HG02884 (cell line): ENCODE measurements at regions not wholly inside any gene's neighbourhood (a gene's known extent, or its start where the extent isn't known, plus 50 kb on each side); places are given as distances from the start of the nearest gene placed in this dataset.

Experiments used
- ATAC-seq: cut with Tn5 transposase; IDR thresholded peaks from one replicate; pipeline ENCODE4 v1.9.1; 2021; ENCODE audit warnings: mild to moderate bottlenecking, moderate library complexity; ENCODE audit not compliant: unreplicated experiment

DNA sequence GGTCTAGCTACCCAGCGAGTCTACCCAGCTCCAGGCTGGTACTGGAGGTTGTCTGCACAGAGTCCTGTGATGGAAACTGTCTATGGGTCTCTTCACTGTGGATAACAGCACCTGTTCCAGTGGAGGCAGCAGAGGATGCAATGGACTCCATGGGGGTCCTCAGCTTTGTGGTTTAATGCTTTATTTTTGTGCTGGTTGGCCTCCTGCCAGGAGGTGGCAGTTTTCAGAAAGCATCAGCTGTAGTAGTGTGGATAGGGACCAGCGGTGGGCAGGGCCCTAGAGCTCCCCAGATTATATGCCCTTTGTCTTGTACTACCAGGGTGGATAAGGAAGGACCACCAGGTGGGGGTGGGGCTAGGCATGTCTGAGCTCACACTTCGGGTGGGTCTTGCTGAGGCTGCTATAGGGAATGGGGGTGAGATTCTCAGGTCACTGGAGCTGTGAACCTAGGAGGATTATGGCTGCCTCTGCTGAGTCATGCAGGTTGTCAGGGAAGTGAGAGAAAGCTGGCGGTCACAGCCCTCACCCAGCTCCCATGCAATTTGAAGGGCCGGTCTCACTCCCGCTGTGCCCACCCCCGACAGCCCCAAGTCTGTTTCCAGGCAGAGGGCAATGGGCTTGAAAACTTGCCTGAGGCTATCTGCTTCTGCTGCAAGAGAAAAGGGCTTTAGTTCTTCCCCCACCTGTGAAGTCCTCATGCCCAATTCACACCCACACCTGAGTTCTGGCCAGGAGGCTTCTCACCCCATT, 397.1 kb downstream of the TLE1 start:
- no peak for ATAC-seq

DNA sequence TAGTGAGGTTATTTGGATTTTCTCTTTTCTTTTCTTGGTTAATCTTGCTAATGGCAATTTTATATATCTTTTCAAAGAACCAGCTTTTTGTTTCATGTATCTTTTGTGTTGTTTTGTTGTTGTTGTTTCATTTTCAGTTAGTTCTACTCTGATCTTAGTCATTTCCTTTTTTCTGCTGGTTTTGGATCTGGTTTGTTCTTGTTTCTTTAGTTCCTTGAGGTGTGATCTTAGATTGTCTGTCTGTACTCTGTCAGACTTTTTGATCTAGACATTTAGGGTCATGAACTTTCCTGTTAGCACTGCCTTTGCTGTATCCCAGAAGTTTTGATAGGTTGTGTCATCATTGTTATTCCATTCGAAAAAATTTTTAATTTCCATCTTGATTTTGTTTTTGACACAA, 399.7 kb downstream of the TLE1 start:
- no peak for ATAC-seq

DNA sequence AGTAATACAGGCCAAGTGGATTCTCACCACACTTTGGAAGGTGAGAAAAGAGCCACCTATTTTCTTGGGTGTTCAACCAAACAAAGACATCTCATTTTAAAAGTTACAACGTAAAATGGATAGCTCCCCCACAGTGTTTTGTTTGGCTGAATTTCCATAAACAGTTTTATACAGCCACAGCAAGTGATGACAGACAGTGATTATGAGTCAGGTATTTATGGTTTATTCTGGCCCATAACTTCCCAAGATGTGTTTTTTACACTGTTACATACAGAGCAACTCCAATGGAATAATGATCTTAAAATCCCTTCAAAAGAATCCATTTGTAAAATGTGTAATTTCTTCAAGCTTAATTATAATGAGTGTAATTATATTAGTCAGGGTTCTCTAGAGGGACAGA, 421.3 kb downstream of the TLE1 start:
- no peak for ATAC-seq

DNA sequence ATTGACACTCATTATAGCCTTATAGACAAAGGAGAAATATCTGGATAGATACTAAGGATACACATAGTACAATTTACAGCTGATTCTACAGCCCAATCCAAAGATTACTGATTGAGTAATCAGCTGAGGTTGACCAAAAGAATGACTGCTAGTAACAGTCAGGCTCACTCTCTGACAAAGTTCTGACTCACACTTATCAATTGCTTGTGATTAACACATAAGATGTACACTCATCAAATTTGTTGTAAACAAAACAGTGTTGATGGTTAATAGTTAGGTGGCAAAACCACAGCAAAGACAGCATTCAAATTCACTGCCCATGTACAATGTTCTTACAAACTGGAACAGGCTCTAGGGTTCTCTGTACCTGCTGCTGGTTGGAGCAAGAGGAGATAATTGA, 422.7 kb downstream of the TLE1 start:
- ATAC-seq = no peak

DNA sequence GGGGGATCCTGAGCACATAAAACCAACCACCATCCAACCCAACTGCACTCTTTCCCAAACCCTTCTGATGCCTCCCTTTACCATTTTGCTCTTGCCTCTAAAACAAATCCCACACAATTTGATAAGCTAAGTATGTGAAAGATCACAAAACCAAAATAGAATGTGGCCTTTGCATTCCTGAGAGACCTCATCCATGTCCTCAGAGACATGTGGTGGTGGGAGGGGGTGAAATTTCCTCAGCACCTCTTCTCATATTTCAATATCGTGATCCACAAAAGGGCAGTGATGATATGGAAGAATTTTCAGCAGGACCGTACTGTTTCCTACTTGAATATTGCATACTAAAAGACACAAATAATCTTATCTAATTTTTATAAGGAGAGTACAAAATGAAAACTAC, 423.3 kb downstream of the TLE1 start:
- ATAC-seq = no peak

DNA sequence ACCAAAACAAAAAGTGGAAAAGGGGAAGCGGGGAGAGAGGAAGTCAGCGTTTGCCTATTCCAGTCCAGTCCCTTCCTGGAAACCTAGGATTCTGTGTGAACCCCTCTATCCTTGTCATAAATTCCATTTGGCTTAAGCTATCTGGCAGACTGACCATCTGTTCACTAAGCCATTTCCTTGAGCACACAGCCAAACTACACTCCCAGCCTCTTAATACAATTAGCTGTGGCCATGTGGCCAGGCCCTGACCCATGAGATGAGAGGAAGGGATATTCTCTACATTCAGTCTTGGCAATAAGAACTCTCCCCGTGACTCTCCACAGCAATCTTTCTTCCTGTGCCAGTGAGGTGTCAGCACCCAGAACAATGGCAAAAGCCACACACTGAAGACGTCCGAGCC, 424.8 kb downstream of the TLE1 start:
- ATAC-seq = no peak

DNA sequence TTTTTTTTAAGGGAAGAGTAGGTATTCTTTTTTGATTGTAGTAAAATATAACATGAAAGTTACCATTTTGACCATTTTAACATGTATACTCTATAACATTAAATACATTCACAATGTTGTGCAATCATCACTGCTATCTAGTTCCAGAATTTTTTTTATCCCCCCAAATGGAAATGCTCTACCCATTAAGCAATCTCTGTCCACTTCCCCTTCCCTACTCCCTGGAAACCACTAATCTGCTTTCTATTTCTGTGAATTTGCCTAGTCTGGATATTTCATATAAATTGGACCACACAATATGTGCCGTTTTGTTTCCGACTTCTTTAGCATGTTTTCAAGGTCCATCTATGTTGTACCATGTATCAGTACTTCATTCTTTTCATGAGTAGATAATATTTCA, 429.5 kb downstream of the TLE1 start:
- no peak for ATAC-seq

DNA sequence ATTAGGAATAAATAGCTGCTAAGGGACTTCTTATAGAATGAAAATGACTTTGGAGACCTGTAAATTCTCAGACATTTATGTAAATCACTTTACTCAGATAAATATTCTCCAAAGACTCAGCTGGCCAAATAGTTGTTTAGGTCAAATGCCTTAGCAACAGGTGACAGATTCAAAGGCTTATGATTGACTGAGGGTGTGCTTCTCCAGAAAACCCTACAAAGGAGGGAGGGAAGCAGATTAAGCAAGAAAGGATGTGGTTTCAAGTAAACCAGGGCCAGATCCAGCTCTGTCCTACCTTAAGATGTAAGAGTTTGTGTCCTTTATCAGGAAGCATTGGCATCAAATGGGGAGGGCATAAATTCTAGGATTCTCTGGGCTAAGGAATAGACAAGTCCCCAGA, 433.0 kb downstream of the TLE1 start:
- no peak for ATAC-seq

DNA sequence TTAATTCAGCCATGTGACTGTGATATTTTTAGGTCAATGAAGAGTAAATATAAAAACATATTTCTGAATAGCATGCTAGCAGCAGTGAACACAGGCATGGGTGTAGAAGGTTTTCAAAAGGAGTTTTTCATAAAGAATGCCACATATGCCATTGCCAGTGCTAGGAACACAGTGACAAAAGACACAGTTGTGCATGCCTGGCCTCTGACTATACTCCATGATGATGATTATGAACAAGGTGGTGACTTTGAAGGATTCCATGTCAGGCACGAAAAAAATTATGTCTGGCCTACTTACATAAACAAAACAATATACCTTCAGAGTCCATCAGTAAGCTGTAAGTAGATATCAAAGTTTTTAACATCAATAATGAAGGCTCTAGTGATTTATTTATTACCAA, 438.7 kb downstream of the TLE1 start:
- no peak for ATAC-seq

DNA sequence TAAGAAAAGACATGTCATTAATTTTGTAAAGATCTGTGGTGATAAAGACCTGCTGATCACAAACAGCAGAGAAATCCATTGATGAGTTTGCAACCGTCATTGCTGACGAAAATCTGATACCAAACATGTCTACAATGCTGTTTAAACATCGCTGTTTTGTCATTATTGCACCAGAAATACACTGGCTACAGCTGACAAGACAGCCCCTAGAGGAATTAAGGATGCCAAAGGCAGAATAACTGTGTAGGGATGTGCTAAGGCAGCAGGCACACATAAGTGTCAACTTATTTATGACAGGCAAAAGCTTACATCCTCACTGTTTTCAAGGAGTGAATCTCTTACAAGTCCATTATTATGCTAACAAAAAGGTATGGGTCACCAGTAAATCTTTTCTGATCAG, 439.3 kb downstream of the TLE1 start:
- ATAC-seq = no peak

DNA sequence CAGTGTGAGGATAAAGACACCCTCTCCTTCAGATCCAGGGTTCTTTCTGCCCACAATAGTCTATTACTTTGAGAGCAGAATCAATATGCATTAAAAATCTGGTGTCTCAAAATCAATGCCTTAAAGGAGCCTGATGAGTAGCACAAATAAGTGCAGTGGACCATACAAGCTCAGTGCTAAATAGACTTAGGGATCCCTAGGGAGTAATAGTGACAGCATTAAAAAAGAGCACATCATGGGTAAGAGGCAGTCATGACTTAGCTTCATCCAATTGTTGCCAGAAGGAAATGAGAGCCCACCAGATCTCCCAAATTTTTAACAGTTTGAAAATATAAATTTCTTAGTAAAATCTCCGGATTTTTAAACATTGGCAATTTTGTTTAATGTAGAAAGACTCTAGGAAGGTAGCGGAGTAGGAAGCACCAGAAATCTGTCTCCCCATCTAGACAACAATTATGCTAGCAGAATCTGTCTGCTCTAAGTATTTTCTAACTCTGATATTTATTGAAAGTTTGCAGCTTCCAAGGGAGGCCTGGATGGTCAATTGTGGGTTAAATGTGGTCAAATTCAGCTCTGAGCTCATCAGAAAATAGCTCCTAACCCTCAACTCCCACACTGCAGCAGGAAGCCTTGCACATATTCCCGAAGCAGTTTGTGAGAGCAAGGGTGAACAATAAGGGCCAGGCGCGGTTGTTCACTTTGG, 443.9 kb downstream of the TLE1 start:
- no peak for ATAC-seq

DNA sequence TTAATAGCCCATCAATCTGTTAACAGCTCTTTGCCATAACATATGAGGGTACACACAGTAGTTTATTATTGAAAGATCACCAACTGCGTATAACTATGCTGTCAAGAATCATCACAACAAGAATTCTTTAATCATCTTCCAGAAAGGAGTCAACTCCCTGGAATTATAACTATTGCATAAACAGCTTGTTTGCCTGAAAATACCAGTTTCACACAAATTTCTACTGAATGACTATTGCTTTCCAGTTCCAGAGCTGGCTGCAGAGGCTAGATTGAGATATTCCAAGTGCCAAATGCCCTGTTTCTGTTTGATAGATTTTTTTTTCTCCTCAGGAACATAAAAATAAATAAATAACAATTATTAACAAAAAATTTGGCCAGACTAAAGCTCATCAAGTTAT, 444.7 kb downstream of the TLE1 start:
- ATAC-seq = no peak

DNA sequence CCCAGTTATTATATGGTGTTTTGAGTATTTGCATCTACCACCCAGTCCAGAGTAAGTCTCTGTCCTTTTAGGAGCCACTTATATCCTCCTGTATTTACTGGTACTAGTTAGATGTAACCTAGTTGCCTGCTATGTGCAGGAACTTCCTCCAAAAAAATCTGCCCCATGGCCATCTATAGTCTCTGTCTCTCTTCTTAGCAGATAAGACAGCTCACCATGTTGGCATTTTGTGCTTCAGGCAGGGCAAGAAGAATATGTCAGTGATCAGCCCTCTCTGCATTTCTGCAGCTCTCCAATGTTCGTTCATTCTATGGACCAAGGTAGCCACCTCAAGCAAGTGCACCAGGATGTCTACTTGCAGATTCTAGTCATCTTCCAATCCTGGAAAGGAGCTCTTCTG, 446.5 kb downstream of the TLE1 start:
- no peak for ATAC-seq

DNA sequence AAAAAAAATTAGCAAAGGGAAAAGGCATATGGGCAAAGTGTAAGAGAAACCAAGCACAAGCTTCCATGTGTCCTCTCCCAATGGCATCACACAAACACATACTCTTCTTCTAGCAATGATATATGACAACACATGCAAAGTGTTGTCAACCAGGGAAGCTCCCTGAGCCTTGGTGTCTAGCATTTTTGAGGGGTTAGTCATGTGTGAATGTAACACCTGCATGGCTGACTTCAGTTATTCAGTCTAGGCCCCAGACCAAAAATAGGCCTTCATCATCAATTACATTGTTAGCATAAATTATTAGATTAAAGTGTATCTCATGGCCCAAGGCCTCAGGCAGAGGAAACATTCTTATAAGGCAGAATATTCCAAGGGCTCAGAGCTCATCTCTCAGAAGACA, 450.0 kb downstream of the TLE1 start:
- no peak for ATAC-seq

DNA sequence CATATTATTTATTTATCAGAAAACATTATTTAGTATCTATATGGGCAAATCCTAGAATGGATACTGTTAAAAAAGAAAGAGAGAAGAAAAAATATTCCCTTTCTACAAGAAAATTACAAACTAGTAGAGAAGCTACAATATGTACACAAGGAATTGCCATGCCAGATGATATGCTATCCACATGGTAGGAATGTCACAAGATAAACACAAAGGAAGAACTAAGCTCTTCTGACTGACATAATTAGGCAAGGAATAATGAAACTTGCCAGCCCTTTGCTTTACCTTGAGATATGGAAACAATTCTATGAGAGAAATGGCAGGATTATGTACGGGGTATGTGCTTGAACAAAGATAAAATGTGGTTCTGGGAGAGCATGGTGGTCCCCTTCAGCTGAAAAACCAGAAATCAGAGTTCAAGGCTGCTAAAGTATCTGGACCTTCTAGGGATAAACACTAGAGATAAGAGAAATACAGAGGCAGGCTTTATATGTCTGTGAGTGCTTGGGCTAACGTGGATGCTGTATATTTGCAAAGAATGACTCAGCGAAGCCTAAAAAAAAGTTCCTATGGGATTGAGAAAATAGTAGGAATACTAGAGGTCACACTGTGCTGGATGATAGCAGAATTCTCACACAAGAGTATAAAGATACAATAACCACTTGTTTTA, 451.6 kb downstream of the TLE1 start:
- no peak for ATAC-seq

DNA sequence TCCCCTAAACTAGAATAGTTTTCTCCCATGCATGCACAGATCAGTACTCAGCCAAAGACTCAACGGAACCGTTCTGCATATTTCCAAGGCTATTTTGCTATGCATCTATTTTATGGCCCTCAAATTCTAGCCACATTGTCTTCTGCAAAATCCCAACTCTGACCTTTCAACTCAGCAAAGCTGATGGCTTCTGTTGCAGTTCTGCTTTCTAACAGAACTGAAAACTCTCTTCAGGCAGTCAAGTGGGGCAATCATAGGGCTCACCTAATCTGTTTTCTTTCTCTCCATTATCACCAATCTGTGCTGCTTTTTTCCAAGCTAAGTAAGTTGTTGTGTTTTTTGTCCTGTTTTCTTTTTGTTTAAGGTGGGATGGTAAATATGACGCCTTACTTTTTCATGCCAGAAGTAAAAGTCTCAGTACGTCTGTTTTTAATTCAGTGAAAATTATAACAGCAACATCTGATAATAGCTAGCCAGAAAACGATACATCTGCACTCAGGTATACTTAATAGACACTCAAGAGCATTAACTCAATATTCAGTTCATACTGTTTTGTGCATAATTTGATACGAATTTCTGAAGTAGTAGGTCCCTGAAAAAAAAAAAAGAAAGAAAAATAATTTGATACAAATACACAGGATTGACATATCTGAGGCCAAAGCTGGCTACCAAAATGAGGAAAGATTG, 454.3 kb downstream of the TLE1 start:
- no peak for ATAC-seq

DNA sequence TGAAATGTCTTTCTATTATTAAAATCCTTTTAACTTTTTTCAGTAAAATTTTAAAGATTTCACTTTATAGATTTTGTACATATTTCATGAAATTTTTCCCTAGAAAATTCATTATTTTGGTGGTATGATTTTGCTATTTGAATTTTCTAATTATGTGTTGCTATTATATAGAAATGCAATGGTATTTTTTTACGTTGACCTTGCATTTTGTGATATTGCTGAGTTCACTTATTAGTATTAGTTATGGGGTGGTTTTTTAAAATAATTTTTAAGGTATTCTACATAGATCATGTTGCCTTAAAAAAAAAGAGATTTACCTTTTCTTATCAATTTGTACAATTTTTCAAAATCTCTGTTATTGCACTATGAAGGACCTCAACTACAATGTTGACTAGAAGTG, 458.3 kb downstream of the TLE1 start:
- ATAC-seq = no peak

DNA sequence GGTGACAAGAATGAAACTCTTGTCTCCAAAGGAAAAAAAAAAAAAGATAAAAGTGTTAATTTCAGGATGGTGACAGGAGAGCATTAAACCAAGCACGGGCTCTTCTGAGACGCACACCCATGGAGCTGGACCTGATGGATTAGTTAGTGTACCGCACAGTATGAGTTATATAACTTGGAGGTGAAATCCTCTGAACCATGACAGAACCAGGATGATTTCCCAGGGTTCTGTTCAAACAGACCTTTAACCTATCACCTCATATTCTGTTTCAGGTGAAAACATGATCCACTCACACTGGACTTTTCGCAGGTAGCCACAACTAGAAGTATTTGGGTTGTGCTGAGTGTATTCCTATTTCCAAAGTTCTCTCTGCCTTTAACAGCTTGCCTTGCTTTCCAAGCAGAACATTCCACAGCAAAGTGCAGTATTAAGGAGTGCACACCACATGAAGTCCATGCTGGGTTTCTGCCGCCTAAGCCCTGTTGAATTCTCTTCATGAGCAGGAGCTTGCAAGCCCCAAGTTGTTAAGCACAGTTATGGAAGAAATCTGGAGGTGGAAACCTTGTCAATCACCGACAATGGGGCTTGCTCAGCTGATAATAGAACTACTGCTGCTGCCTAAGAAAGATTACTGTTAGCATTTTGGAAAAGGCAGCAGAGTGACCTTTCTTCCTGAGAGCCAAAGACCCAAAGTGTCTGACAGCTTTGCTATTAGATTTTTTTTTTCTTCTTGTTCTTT, 461.7 kb downstream of the TLE1 start:
- no peak for ATAC-seq

DNA sequence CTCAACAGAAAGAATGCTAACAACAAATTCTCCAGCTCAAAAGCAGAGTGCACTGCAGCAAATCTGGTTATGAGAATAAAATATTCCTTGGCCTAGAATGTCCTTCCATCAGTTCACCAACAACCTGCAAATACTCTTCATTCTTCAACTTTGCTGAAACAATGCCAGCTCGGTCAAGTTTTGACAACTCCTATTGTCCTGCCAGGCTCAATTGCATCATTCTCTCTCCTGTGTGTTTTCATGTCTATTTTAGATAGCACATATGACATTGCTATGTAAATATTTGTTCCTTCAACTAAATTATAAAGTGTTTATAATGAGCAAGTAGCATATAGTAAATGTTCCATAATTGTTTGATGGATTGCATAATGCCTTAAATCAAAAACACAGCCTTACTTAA, 463.8 kb downstream of the TLE1 start:
- ATAC-seq = no peak

DNA sequence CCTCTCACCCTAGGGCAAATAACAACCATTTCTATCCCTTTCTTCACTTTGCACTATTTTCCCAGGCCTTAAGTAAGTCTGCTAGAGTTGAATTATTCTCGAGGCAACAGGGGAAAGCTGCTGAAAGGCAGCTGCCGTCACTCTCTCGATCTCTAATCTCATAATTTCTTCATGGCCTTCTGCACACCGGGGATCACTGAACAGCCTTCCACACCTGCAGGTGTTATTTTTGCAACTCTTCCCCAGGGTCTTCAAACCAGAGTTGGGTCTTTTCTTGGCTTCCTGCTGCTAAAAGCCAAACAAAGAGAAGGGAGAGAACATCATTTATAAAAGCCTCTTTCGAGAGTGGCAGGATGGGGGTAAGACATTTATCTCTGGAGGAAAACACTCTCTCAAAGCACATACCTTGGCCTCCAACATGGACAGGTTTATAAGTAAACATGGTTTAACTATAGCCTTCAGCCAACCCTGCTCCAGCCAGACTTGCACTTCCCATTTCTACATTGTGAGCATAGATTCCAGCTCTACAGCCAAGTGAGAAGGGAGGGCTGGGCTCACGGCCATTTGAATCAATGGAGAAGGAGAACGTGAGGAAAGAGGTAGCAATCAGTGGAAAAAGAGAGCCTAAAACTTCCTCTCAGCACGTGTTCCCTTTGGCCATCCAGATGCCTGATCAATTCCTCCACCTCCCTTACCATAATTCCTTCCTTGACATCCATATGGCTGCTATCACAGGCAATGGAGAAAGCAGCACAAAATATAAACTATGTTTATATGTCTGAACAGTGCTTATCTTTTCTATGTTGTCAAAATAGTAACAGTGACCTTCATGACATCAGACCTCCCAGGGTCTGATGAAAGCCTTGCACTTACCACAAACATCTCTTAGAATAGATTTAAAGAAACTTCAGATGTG, 464.9 kb downstream of the TLE1 start:
- ATAC-seq = no peak
